Esophagus muscularis mucosa (tissue), 4 donors: ENCODE measurements at regions not wholly inside any gene's neighbourhood (a gene's known extent, or its start where the extent isn't known, plus 50 kb on each side); places are given as distances from the start of the nearest gene placed in this dataset.
"Not testable (repeated sequence)": the region's sequence is repeated elsewhere in the genome, so short reads cannot be mapped to it uniquely, and the experiment has no call there.

ENCODE experiments used
- DNase-seq: peaks from one replicate; pipeline ENCODE4 v3.0.0-alpha.2; 2017; ENCODE audit errors: extremely low spot score
- H3K27ac ChIP-seq, 4 donors: fragments of 200-600 bp; sonication (generic); replicated peaks in 1 of 4; 1 replicate in 3 of 4; 2 replicates in 1 of 4; pipeline ENCODE4 v1.5.1; 2016 to 2019; ENCODE audit warnings: mild to moderate bottlenecking in 1 of 4
- H3K27me3 ChIP-seq, 4 donors: fragments of 200-600 bp; sonication (generic); one replicate each; pipeline versions ENCODE4 v1.5.1 to v1.6.0; 2016 to 2019
- H3K36me3 ChIP-seq, 4 donors: fragments of 200-600 bp; sonication (generic); one replicate each; pipeline ENCODE4 v1.5.1; 2016 to 2019
- H3K4me1 ChIP-seq, 4 donors: fragments of 200-600 bp; sonication (generic); one replicate each; pipeline ENCODE4 v1.5.1; 2016 to 2019
- H3K4me3 ChIP-seq, 4 donors: fragments of 200-600 bp; sonication (generic); 1 replicate in 2 of 4; 2 replicates in 2 of 4; pipeline ENCODE4 v1.5.1; 2016 to 2019; ENCODE audit warnings: mild to moderate bottlenecking in 4 of 4, moderate library complexity in 1 of 4
- H3K9me3 ChIP-seq, 4 donors: fragments of 200-600 bp; sonication (generic); 1 replicate in 3 of 4; 2 replicates in 1 of 4; pipeline ENCODE4 v1.5.1; 2016 to 2019
- CTCF ChIP-seq, 3 experiments: fragments of 200-600 bp in 2 of 3; fragments of 450-650 bp in 1 of 3; sonication (generic) in 2 of 3; IDR thresholded peaks; one replicate each; pipeline ENCODE4 v1.5.1; 2017 to 2019; ENCODE audit warnings: antibody characterized with exemption in 3 of 3, mild to moderate bottlenecking in 2 of 3, moderate library complexity in 1 of 3
- EP300 ChIP-seq: sonication (generic); formaldehyde crosslinking; IDR thresholded peaks from one replicate; pipeline ENCODE4 v1.6.1; 2017; ENCODE audit warnings: antibody characterized with exemption
- POLR2A ChIP-seq: fragments of 450-650 bp; IDR thresholded peaks from one replicate; pipeline ENCODE4 v1.6.1; 2017; ENCODE audit warnings: antibody characterized with exemption, moderate library complexity, mild to moderate bottlenecking, low read depth
- POLR2AphosphoS5 ChIP-seq, 2 donors: sonication (generic); formaldehyde crosslinking; IDR thresholded peaks; one replicate each; pipeline ENCODE4 v1.6.1; 2017; ENCODE audit warnings: antibody characterized with exemption in 2 of 2
- WGBS: methylation state at CpG from one replicate; pipeline ENCODE4 v1.1.5; 2018; 5-methylcytosine and 5-hydroxymethylcytosine counted together
- intact Hi-C: fragments of 100-400 bp; cut with DNase I; formaldehyde crosslinking; loops from one replicate; pipeline ENCODE4 v1.15.1; 2023

- H3K27ac ChIP-seq: no peak overlapping the region
- TF ChIP-seq CTCF (IDR thresholded peaks at IDR 0.05) (no peak), POLR2A (no peak), EP300 (no peak), POLR2AphosphoS5 (IDR thresholded peaks at IDR 0.05) (no peak)
- DNase-seq: no peak
- H3K36me3 ChIP-seq: no peaks in the 10 kb centered on the region
- intact Hi-C loops: no loop called here
- H3K4me3 ChIP-seq: no peak overlapping the region
- H3K27me3 ChIP-seq: no peaks in the 10 kb centered on the region
- no peaks in the 10 kb centered on the region for H3K9me3 ChIP-seq
- WGBS: 48% methylated on average over 2 of the region's 2 CpGs
- no peaks in the 10 kb centered on the region for H3K4me1 ChIP-seq
Observed at GRCh38 chr3:159038405-159038804, 236.6 kb downstream of the MFSD1 start.

- no peak for DNase-seq
- H3K27me3 ChIP-seq: no peaks in the 10 kb centered on the region
- H3K4me1 ChIP-seq: no peaks in the 10 kb centered on the region
- H3K27ac ChIP-seq: no peak overlapping the region
- intact Hi-C loops: no loop called here
- no peaks in the 10 kb centered on the region for H3K9me3 ChIP-seq
- no peak overlapping the region for H3K4me3 ChIP-seq
- TF ChIP-seq EP300 (no peak), POLR2A (no peak), CTCF (IDR thresholded peaks at IDR 0.05) (no peak), POLR2AphosphoS5 (IDR thresholded peaks at IDR 0.05) (no peak)
- H3K36me3 ChIP-seq: no peaks in the 10 kb centered on the region
- 70% methylated on average over 2 of the region's 2 CpGs for WGBS
Observed at GRCh38 chr3:159039286-159039685, 237.4 kb downstream of the MFSD1 start.

GRCh38 chr3:159045279-159045885 is 243.5 kb downstream of the MFSD1 start:
- no peaks in the 10 kb centered on the region for H3K36me3 ChIP-seq
- 49% methylated on average over 5 of the region's 5 CpGs for WGBS
- no peak for DNase-seq
- H3K9me3 ChIP-seq: no peaks in the 10 kb centered on the region
- H3K4me3 ChIP-seq: no peak overlapping the region
- no peaks in the 10 kb centered on the region for H3K4me1 ChIP-seq
- intact Hi-C loops: no loop called here
- no peak overlapping the region for H3K27ac ChIP-seq
- TF ChIP-seq CTCF (IDR thresholded peaks at IDR 0.05) (no peak), EP300 (no peak), POLR2A (no peak), POLR2AphosphoS5 (IDR thresholded peaks at IDR 0.05) (no peak)
- no peaks in the 10 kb centered on the region for H3K27me3 ChIP-seq

GRCh38 chr3:159047361-159047760 is 245.5 kb downstream of the MFSD1 start:
- Histone ChIP-seq H3K9me3 (no peaks in the 10 kb centered on the region), H3K27me3 (no peaks in the 10 kb centered on the region), H3K4me1 (no peaks in the 10 kb centered on the region), H3K4me3 (no peak overlapping the region), H3K36me3 (no peaks in the 10 kb centered on the region), H3K27ac (no peak overlapping the region)
- intact Hi-C loops: no loop called here
- 78% methylated on average over 3 of the region's 3 CpGs for WGBS
- TF ChIP-seq CTCF (IDR thresholded peaks at IDR 0.05) (no peak), EP300 (no peak), POLR2AphosphoS5 (IDR thresholded peaks at IDR 0.05) (no peak)
- DNase-seq: no peak

- H3K9me3 ChIP-seq, H3K4me3 ChIP-seq, H3K4me1 ChIP-seq, intact Hi-C loops, DNase-seq, H3K36me3 ChIP-seq, H3K27me3 ChIP-seq, H3K27ac ChIP-seq: not testable (repeated sequence)
- WGBS: 81% methylated on average over 1 of the region's 1 CpG
Observed at GRCh38 chr3:159052494-159052893, 250.6 kb downstream of the MFSD1 start.
